DND-41 (cell line): ENCODE measurements at regions not wholly inside any gene's neighbourhood (a gene's known extent, or its start where the extent isn't known, plus 50 kb on each side); places are given as distances from the start of the nearest gene placed in this dataset.

Experiments used
- ATAC-seq: fragments of 200-7000 bp; cut with Tn5 transposase; 3 replicates; pipeline ENCODE4 v1.9.1; 2021; ENCODE audit warnings: low read depth; ENCODE audit not compliant: insufficient read depth
- DNase-seq: peaks from one replicate; pipeline ENCODE4 v3.0.0-alpha.2; 2020
- H2AFZ ChIP-seq: 2 replicates; pipeline ENCODE4 v1.6.0; 2012; ENCODE audit warnings: low read depth, low read length
- H3K27ac ChIP-seq: 2 replicates; pipeline ENCODE4 v1.5.1; 2012; ENCODE audit warnings: low read length, inconsistent platforms
- H3K27me3 ChIP-seq: fragments of 200-600 bp; sonication (generic); 2 replicates; pipeline ENCODE4 v1.6.0; 2012; ENCODE audit warnings: low read length, mild to moderate bottlenecking, inconsistent platforms; ENCODE audit not compliant: insufficient read depth, poor library complexity
- H3K36me3 ChIP-seq: 2 replicates; pipeline ENCODE4 v1.5.1; 2012; ENCODE audit warnings: low read length, inconsistent platforms; ENCODE audit not compliant: insufficient read depth
- H3K4me1 ChIP-seq: 2 replicates; pipeline ENCODE4 v1.5.1; 2012; ENCODE audit warnings: mild to moderate bottlenecking, low read length; ENCODE audit not compliant: insufficient read depth
- H3K4me2 ChIP-seq: 2 replicates; pipeline ENCODE4 v1.6.0; 2012; ENCODE audit warnings: mild to moderate bottlenecking, moderate library complexity, low read length, inconsistent platforms; ENCODE audit not compliant: insufficient read depth
- H3K4me3 ChIP-seq, 2 experiments: fragments of 200-600 bp in 1 of 2; shearing (Covaris generic) in 1 of 2; 2 replicates each; pipeline ENCODE4 v1.5.1; 2012 to 2016; ENCODE audit warnings: inconsistent platforms in 2 of 2, low read length in 2 of 2, mild to moderate bottlenecking in 2 of 2, low read depth in 1 of 2, moderate library complexity in 1 of 2
- H3K79me2 ChIP-seq: 2 replicates; pipeline ENCODE4 v1.6.0; 2012; ENCODE audit warnings: low read length, inconsistent platforms; ENCODE audit not compliant: insufficient read depth
- H3K9ac ChIP-seq: 2 replicates; pipeline ENCODE4 v1.6.0; 2012; ENCODE audit warnings: low read depth, mild to moderate bottlenecking, inconsistent platforms, low read length, moderate library complexity
- H3K9me3 ChIP-seq: 2 replicates; pipeline ENCODE4 v1.5.1; 2012; ENCODE audit warnings: low read length, moderate library complexity, mild to moderate bottlenecking, inconsistent platforms; ENCODE audit not compliant: insufficient read depth, severe bottlenecking
- H4K20me1 ChIP-seq: 2 replicates; pipeline ENCODE4 v1.6.0; 2012; ENCODE audit warnings: low read length; ENCODE audit not compliant: insufficient read depth
- CTCF ChIP-seq: IDR thresholded peaks from 2 replicates; pipeline ENCODE4 v1.5.1; 2012; ENCODE audit warnings: borderline replicate concordance, low read length, moderate library complexity, mild to moderate bottlenecking; ENCODE audit not compliant: poor library complexity, severe bottlenecking; ENCODE audit errors: extremely low read depth
- EZH2 ChIP-seq: IDR thresholded peaks from 3 replicates; pipeline ENCODE4 v1.6.1; 2012; ENCODE audit warnings: borderline replicate concordance, low read depth, mild to moderate bottlenecking, moderate library complexity, low read length, inconsistent platforms; ENCODE audit not compliant: severe bottlenecking

- H3K4me1 ChIP-seq: no peaks in the 10 kb centered on the region
- no peaks in the 10 kb centered on the region for H3K27me3 ChIP-seq
- no peaks in the 10 kb centered on the region for H4K20me1 ChIP-seq
- no peak overlapping the region for H3K9ac ChIP-seq
- H3K36me3 ChIP-seq: no peaks in the 10 kb centered on the region
- no peak overlapping the region for H3K4me3 ChIP-seq
- H3K79me2 ChIP-seq: no peaks in the 10 kb centered on the region
- no peak for TF ChIP-seq EZH2
- no peak for TF ChIP-seq CTCF
- no peak for DNase-seq
- no peak overlapping the region for H2AFZ ChIP-seq
- ATAC-seq: no peak
- H3K4me2 ChIP-seq: no peak overlapping the region
- no peaks in the 10 kb centered on the region for H3K9me3 ChIP-seq
- no peak overlapping the region for H3K27ac ChIP-seq
Measured at GRCh38 chr2:220994846-220995245, 577.3 kb downstream of the EPHA4 start.

- TF ChIP-seq CTCF (no peak), EZH2 (no peak)
- no peaks in the 10 kb centered on the region for H3K4me1 ChIP-seq
- no peak for DNase-seq
- ATAC-seq: no peak
- no peak overlapping the region for H3K4me3 ChIP-seq
- no peaks in the 10 kb centered on the region for H3K36me3 ChIP-seq
- H3K9ac ChIP-seq: no peak overlapping the region
- H3K79me2 ChIP-seq: no peaks in the 10 kb centered on the region
- H3K27ac ChIP-seq: no peak overlapping the region
- H3K9me3 ChIP-seq: no peaks in the 10 kb centered on the region
- H4K20me1 ChIP-seq: no peaks in the 10 kb centered on the region
- no peak overlapping the region for H3K4me2 ChIP-seq
- H2AFZ ChIP-seq: no peak overlapping the region
- H3K27me3 ChIP-seq: no peaks in the 10 kb centered on the region
Measured at GRCh38 chr2:220995581-220995980, 576.5 kb downstream of the EPHA4 start.

GRCh38 chr2:220998156-220998555, 573.9 kb downstream of the EPHA4 start:
- Histone ChIP-seq H3K36me3 (no peaks in the 10 kb centered on the region), H3K4me3 (no peak overlapping the region), H3K27ac (no peak overlapping the region), H3K4me2 (no peak overlapping the region), H3K4me1 (no peaks in the 10 kb centered on the region), H4K20me1 (no peaks in the 10 kb centered on the region), H3K79me2 (no peaks in the 10 kb centered on the region), H3K9me3 (no peaks in the 10 kb centered on the region), H2AFZ (no peak overlapping the region), H3K27me3 (no peaks in the 10 kb centered on the region), H3K9ac (no peak overlapping the region)
- no peak for TF ChIP-seq EZH2
- TF ChIP-seq CTCF: no peak
- ATAC-seq (no peak), DNase-seq (no peak)

- no peak overlapping the region for H2AFZ ChIP-seq
Measured at GRCh38 chr2:220999356-220999755, 572.7 kb downstream of the EPHA4 start.

More at GRCh38 chr2:220999356-220999755, 572.7 kb downstream of the EPHA4 start:
- H3K9ac ChIP-seq: no peak overlapping the region
- H3K9me3 ChIP-seq: no peaks in the 10 kb centered on the region
- no peak for ATAC-seq
- no peaks in the 10 kb centered on the region for H3K27me3 ChIP-seq
- H4K20me1 ChIP-seq: no peaks in the 10 kb centered on the region
- no peaks in the 10 kb centered on the region for H3K79me2 ChIP-seq
- no peak overlapping the region for H3K4me2 ChIP-seq
- no peaks in the 10 kb centered on the region for H3K4me1 ChIP-seq
- no peak for DNase-seq
- H3K36me3 ChIP-seq: no peaks in the 10 kb centered on the region
- H3K4me3 ChIP-seq: no peak overlapping the region
- H3K27ac ChIP-seq: no peak overlapping the region
- TF ChIP-seq CTCF (no peak), EZH2 (no peak)
